Activated naive CD8-positive, alpha-beta T cell (primary cell): ENCODE measurements at regions not wholly inside any gene's neighbourhood (a gene's known extent, or its start where the extent isn't known, plus 50 kb on each side); places are given as distances from the start of the nearest gene placed in this dataset.

Experiments
- H3K27ac Mint-ChIP-seq: one replicate; pipeline ENCODE4 v1.8.0; 2021; ENCODE audit warnings: mixed read lengths
- H3K27me3 Mint-ChIP-seq: one replicate; pipeline ENCODE4 v1.8.0; 2021; ENCODE audit warnings: mixed read lengths
- H3K36me3 Mint-ChIP-seq: one replicate; pipeline ENCODE4 v1.8.0; 2021; ENCODE audit warnings: mixed read lengths
- H3K4me1 Mint-ChIP-seq: one replicate; pipeline ENCODE4 v1.8.0; 2021; ENCODE audit warnings: low read depth, mixed read lengths
- H3K4me3 Mint-ChIP-seq: one replicate; pipeline ENCODE4 v1.8.0; 2021; ENCODE audit warnings: mild to moderate bottlenecking, mixed read lengths
- H3K9me3 Mint-ChIP-seq: one replicate; pipeline ENCODE4 v1.8.0; 2021; ENCODE audit warnings: low read depth, mixed read lengths

GRCh38 chr16:63230421-63231040 is 1194.3 kb upstream of the CDH8 start:
- Mint-ChIP-seq H3K36me3 (no peaks in the 10 kb centered on the region), H3K9me3 (peaks cover 21% of the 10 kb centered on the region), H3K4me1 (no peaks in the 10 kb centered on the region)

GRCh38 chr16:63228259-63228658 is 1192.0 kb upstream of the CDH8 start:
- Mint-ChIP-seq H3K4me3 (no peak overlapping the region), H3K9me3 (peaks cover 17% of the 10 kb centered on the region), H3K4me1 (no peaks in the 10 kb centered on the region), H3K27ac (no peak overlapping the region), H3K27me3 (no peaks in the 10 kb centered on the region), H3K36me3 (no peaks in the 10 kb centered on the region)

More at GRCh38 chr16:63230421-63231040, 1194.3 kb upstream of the CDH8 start:
- H3K27me3 Mint-ChIP-seq = no peaks in the 10 kb centered on the region
- H3K27ac Mint-ChIP-seq = no peak overlapping the region
- H3K4me3 Mint-ChIP-seq = no peak overlapping the region

GRCh38 chr16:63223851-63224250 is 1187.6 kb upstream of the CDH8 start:
- Mint-ChIP-seq H3K4me3 (no peak overlapping the region), H3K36me3 (no peaks in the 10 kb centered on the region), H3K9me3 (peaks cover 13% of the 10 kb centered on the region), H3K27me3 (no peaks in the 10 kb centered on the region), H3K27ac (no peak overlapping the region), H3K4me1 (no peaks in the 10 kb centered on the region)

- peaks cover 11% of the 10 kb centered on the region for H3K9me3 Mint-ChIP-seq
- no peaks in the 10 kb centered on the region for H3K27me3 Mint-ChIP-seq
- H3K36me3 Mint-ChIP-seq = no peaks in the 10 kb centered on the region
- H3K27ac Mint-ChIP-seq = no peak overlapping the region
- no peak overlapping the region for H3K4me3 Mint-ChIP-seq
- H3K4me1 Mint-ChIP-seq = no peaks in the 10 kb centered on the region
These were observed 1180.6 kb upstream of the CDH8 start for GRCh38 chr16:63216696-63217423.

DNA sequence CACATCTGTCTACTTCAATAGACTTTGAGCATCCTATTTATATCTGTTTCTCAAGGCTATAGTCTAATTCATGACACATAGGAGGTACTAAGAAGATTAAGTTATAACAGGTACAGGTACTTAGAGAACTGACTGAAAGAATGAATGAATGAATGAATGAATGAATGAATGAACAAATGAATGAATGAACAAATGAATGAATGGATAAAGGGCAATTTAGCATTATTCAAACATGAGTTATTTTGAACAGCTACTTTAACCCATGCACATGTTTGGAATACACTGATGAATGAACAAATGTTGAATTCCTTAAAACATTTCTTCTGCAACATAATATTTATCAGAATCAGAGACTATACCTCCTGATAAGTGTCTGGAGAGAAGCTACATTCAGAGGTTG is 1165.6 kb upstream of the CDH8 start:
- H3K4me1 Mint-ChIP-seq = no peaks in the 10 kb centered on the region
- H3K27ac Mint-ChIP-seq = no peak overlapping the region
- peaks cover 23% of the 10 kb centered on the region for H3K9me3 Mint-ChIP-seq
- no peaks in the 10 kb centered on the region for H3K36me3 Mint-ChIP-seq
- no peak overlapping the region for H3K4me3 Mint-ChIP-seq
- H3K27me3 Mint-ChIP-seq = no peaks in the 10 kb centered on the region

GRCh38 chr16:63200940-63201339 is 1164.7 kb upstream of the CDH8 start:
- Mint-ChIP-seq H3K4me3 (no peak overlapping the region), H3K27ac (no peak overlapping the region), H3K36me3 (no peaks in the 10 kb centered on the region), H3K4me1 (no peaks in the 10 kb centered on the region), H3K9me3 (peaks cover 19% of the 10 kb centered on the region), H3K27me3 (no peaks in the 10 kb centered on the region)

DNA sequence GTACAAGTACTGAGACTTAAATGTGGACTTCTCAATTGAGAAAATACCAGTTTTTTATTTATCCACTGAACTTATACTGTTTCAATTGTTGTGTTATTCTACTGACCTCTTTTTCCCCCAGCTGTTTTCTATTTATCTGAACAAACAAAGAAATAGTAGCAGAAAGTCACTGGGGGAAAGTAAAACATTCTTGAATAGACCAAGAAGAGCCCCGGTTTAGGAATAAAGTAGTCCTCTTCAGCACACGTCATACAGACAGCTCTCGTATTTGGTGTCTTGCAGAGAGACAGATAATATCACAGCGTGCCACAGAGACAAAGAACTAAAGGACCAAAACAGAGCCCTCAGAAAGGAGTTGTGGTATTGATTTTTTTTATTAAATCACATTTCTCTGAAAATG is 1159.1 kb upstream of the CDH8 start:
- Mint-ChIP-seq H3K27me3 (no peaks in the 10 kb centered on the region), H3K27ac (no peak overlapping the region), H3K36me3 (no peaks in the 10 kb centered on the region), H3K4me1 (no peaks in the 10 kb centered on the region), H3K9me3 (peaks cover 6% of the 10 kb centered on the region), H3K4me3 (no peak overlapping the region)

DNA sequence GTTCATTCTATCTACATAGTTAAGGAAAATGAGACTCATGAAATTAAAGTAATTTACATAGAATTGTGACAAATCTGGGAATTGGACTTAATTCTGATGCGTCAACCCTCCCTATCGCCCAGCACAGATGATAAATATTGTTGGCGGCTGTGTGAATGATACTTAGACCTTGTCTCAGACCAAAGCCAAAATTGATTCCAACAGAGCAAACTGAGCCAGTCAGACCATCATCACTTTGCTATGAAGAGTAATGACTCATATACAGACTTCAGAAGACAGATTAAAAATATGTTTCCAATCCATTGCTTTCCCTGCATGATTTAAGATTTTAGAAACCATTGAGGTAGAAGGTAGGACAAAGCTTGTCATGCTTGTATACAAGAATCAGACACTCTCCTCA is 1156.7 kb upstream of the CDH8 start:
- peaks cover 14% of the 10 kb centered on the region for H3K9me3 Mint-ChIP-seq

DNA sequence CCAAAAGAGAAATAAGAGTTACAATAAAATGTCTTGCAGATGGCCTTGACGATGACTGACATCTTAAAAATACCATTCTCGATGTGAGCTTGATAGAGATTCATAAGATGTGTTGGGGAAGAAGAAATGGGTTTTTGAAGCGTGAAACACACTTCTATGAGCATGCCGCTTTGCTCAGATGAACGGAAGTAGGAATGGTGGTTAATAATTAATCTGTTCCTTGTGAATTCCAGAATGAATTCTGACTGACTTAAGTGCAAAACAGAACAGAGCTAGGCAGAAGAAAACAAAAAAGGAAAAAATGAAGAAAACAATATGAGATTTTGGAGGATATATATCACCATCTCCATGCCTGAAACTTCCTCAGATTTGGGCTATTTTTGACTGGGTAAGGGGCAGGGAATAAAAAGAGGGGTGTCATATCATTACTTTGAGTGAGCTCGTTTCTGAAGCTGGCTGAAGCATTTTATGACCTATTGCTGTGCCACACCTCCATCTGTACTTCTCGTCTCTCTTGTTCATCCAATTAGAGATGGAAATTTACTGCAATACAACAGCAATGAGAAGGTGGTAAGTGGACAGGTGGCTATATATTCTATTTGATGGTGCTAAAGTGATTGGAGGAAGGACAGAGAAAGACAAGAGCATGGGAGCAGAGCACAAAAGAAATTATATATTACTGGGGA is 1152.0 kb upstream of the CDH8 start:
- Mint-ChIP-seq H3K4me1 (no peaks in the 10 kb centered on the region), H3K27me3 (no peaks in the 10 kb centered on the region), H3K36me3 (no peaks in the 10 kb centered on the region), H3K9me3 (peaks cover 27% of the 10 kb centered on the region), H3K27ac (no peak overlapping the region), H3K4me3 (no peak overlapping the region)

More for the DNA sequence above, 1156.7 kb upstream of the CDH8 start:
- Mint-ChIP-seq H3K27ac (no peak overlapping the region), H3K27me3 (no peaks in the 10 kb centered on the region), H3K4me1 (no peaks in the 10 kb centered on the region), H3K36me3 (no peaks in the 10 kb centered on the region), H3K4me3 (no peak overlapping the region)

GRCh38 chr16:63187638-63188037 is 1151.4 kb upstream of the CDH8 start:
- Mint-ChIP-seq H3K9me3 (peaks cover 31% of the 10 kb centered on the region), H3K27me3 (no peaks in the 10 kb centered on the region), H3K27ac (no peak overlapping the region), H3K4me1 (no peaks in the 10 kb centered on the region), H3K4me3 (no peak overlapping the region), H3K36me3 (no peaks in the 10 kb centered on the region)

GRCh38 chr16:63185235-63185780 is 1149.1 kb upstream of the CDH8 start:
- Mint-ChIP-seq H3K9me3 (peaks cover 31% of the 10 kb centered on the region), H3K4me3 (no peak overlapping the region)

DNA sequence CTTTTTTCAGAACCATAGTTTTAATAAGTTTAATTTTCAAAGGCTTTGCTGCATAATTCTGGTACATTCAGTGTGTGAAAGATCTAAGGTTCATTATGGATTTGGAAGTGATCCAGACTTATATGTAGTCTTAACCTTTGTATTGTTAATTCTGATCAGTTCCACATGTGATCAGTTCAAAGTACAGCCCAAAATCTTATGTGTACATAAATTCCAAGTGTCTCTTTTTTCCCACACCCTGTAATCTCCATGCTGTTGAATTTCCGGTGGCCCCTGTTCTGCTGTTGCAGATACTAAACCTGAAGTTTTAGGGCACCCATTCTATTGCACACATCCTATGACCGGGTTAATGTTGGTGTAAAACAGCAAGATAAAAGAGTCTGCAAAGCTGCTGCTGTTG is 1147.5 kb upstream of the CDH8 start:
- Mint-ChIP-seq H3K9me3 (peaks cover 24% of the 10 kb centered on the region), H3K27me3 (no peaks in the 10 kb centered on the region), H3K36me3 (no peaks in the 10 kb centered on the region), H3K4me3 (no peak overlapping the region), H3K27ac (no peak overlapping the region), H3K4me1 (no peaks in the 10 kb centered on the region)

More at GRCh38 chr16:63185235-63185780, 1149.1 kb upstream of the CDH8 start:
- H3K4me1 Mint-ChIP-seq = no peaks in the 10 kb centered on the region
- no peaks in the 10 kb centered on the region for H3K27me3 Mint-ChIP-seq
- H3K27ac Mint-ChIP-seq = no peak overlapping the region
- no peaks in the 10 kb centered on the region for H3K36me3 Mint-ChIP-seq

DNA sequence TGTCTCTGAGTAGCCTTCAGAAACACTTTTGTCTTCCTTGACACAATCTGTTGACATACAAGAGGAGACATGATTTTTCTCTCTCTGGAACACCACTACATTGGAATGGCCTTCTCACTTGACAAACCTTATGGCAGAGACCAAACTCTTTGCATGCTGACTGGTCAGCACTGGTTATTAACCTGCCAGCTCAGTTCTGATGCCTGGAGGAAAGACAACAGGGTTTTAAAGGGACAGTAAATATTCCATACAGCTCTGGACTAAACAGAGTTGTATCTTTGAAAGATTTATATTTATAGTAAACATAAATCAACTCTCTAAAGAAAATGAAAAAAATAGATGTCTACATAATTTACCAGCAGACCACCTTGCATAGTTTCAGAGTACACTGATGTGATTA is 1139.1 kb upstream of the CDH8 start:
- peaks cover 23% of the 10 kb centered on the region for H3K9me3 Mint-ChIP-seq

DNA sequence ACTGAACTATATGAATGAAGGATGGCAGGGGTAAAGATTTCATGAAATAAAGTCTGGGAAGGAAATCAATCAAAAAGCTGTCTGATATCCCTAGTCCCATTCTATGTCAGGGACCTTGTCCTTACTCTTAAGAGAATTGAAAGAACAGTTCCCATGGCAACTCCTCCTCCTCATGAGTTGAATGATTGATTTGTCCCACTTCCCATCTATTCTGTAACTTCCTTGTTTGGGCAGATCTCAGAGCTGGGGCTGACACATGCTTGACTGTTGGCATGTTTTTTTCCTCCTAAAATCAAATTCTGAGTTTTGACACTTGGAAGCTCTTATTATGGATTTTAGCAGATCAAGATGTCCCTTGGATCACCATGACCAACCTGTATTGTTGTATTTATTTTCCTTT is 1138.6 kb upstream of the CDH8 start:
- H3K9me3 Mint-ChIP-seq = peaks cover 28% of the 10 kb centered on the region
- H3K36me3 Mint-ChIP-seq = no peaks in the 10 kb centered on the region
- H3K27ac Mint-ChIP-seq = no peak overlapping the region
- no peaks in the 10 kb centered on the region for H3K4me1 Mint-ChIP-seq
- H3K4me3 Mint-ChIP-seq = no peak overlapping the region
- no peaks in the 10 kb centered on the region for H3K27me3 Mint-ChIP-seq

More for the DNA sequence above, 1139.1 kb upstream of the CDH8 start:
- Mint-ChIP-seq H3K27me3 (no peaks in the 10 kb centered on the region), H3K27ac (no peak overlapping the region), H3K36me3 (no peaks in the 10 kb centered on the region), H3K4me3 (no peak overlapping the region), H3K4me1 (no peaks in the 10 kb centered on the region)

DNA sequence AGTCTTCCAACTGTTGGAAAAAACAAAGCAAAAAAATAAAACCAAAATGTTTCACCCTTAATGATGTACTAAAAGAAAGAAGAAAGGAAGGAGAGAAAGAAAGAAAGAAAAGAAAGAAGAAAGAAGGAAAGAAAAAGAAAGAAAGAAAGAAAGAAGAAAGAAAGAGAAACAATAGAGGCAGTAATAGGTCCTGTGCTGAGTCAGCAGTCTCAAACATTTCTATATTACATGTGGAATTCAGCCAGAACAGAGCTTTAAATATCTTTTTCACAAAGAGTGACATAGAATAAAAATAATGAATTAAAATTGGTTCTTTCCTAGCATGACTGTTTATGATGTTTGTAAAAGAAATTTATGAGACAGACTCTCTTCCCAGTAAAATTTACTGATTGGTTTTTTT is 1135.3 kb upstream of the CDH8 start:
- no peaks in the 10 kb centered on the region for H3K36me3 Mint-ChIP-seq
- no peak overlapping the region for H3K4me3 Mint-ChIP-seq
- no peaks in the 10 kb centered on the region for H3K4me1 Mint-ChIP-seq
- no peaks in the 10 kb centered on the region for H3K27me3 Mint-ChIP-seq
- no peak overlapping the region for H3K27ac Mint-ChIP-seq
- H3K9me3 Mint-ChIP-seq = peaks cover 31% of the 10 kb centered on the region
